SK-N-MC (cell line): ENCODE measurements at regions not wholly inside any gene's neighbourhood (a gene's known extent, or its start where the extent isn't known, plus 50 kb on each side); places are given as distances from the start of the nearest gene placed in this dataset.

Experiments used
- EZH2 ChIP-seq: fragments of 200-600 bp; sonication (generic); IDR thresholded peaks from one replicate; pipeline ENCODE4 v1.6.1; 2017; ENCODE audit warnings: antibody characterized with exemption
- FOXP2 ChIP-seq: optimal IDR thresholded peaks from 2 replicates; pipeline ENCODE3; 2011; ENCODE audit warnings: mild to moderate bottlenecking, moderate library complexity; ENCODE audit not compliant: insufficient read depth; ENCODE audit errors: extremely low read length, control extremely low read depth
- POLR2AphosphoS5 ChIP-seq: IDR thresholded peaks from 2 replicates; pipeline ENCODE4 v1.6.1; 2012; ENCODE audit warnings: mild to moderate bottlenecking, low read depth, low read length, borderline replicate concordance

DNA sequence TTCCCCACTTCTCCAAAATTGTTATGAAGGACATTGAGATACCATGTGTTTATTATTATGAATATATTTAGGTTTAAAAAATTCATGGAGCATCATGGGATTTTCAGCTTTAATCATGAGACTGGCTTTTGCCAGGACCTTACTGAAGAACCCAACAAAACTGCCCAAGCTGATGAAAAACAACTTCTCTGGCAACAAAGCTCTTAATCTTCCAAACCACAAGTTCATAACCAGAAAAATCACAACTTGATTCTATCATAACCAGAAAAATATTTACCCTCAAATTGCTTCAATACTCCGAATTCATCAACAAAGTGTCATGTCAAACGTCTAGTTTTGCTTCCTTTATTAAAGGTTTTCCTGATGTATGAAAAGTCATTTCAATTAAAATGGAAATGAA is 971.8 kb upstream of the ACVR2A start:
- no peak for TF ChIP-seq EZH2
- no peak for TF ChIP-seq POLR2AphosphoS5
- no peak for TF ChIP-seq FOXP2
